ENCODE measurements at regions not wholly inside any gene's neighbourhood (a gene's known extent, or its start where the extent isn't known, plus 50 kb on each side); places are given as distances from the start of the nearest gene placed in this dataset.

- TF ChIP-seq POLR2A (IDR thresholded peaks at IDR 0.05; ENCODE audit: low read depth, low read length) (no peak), POLR2AphosphoS5 (IDR thresholded peaks at IDR 0.05; ENCODE audit: low read depth, low read length) (no peak), TAF1 (IDR thresholded peaks at IDR 0.05; ENCODE audit: borderline replicate concordance, low read depth, low read length) (no peak)
These were observed 53.6 kb upstream of the BHLHE23 start for GRCh38 chr20:63060057-63060991.
